KBM-7 (cell line): ENCODE measurements at regions not wholly inside any gene's neighbourhood (a gene's known extent, or its start where the extent isn't known, plus 50 kb on each side); places are given as distances from the start of the nearest gene placed in this dataset.
"Not testable (repeated sequence)": the region's sequence is repeated elsewhere in the genome, so short reads cannot be mapped to it uniquely, and the experiment has no call there.

Experiments
- DNase-seq: peaks from one replicate; pipeline ENCODE4 v3.0.0-alpha.2; 2015
- in situ Hi-C: fragments of 300-500 bp; cut with MboI; formaldehyde crosslinking; loops from 2 replicates; pipeline ENCODE4 v1.14.3; 2020; ENCODE audit warnings: low sequenced_read_pairs, low pct_unique_long_range_greater_than_20kb, mixed read lengths

GRCh38 chr14:88975926-88976325 is 151.5 kb downstream of the TTC8 start:
- in situ Hi-C loops: no loop called here

GRCh38 chr14:88980907-88981306 is 156.5 kb downstream of the TTC8 start:
- DNase-seq, in situ Hi-C loops: not testable (repeated sequence)

More at GRCh38 chr14:88975926-88976325, 151.5 kb downstream of the TTC8 start:
- no peak for DNase-seq

GRCh38 chr14:88981948-88982347 is 157.5 kb downstream of the TTC8 start:
- in situ Hi-C loops: no loop called here

GRCh38 chr14:88983755-88984154 is 159.3 kb downstream of the TTC8 start:
- in situ Hi-C loops: no loop called here
- DNase-seq: no peak

More at GRCh38 chr14:88981948-88982347, 157.5 kb downstream of the TTC8 start:
- no peak for DNase-seq

GRCh38 chr14:88985654-88986053 is 161.2 kb downstream of the TTC8 start:
- in situ Hi-C loops: no loop called here
- no peak for DNase-seq

GRCh38 chr14:88986146-88986841 is 161.8 kb downstream of the TTC8 start:
- in situ Hi-C loops: no loop called here
- no peak for DNase-seq

GRCh38 chr14:88986908-88987307 is 162.5 kb downstream of the TTC8 start:
- DNase-seq, in situ Hi-C loops: not testable (repeated sequence)

- in situ Hi-C loops: no loop called here
- no peak for DNase-seq
Measured at GRCh38 chr14:88987516-88987915, 163.1 kb downstream of the TTC8 start.

- no peak for DNase-seq
- in situ Hi-C loops: no loop called here
Measured at GRCh38 chr14:88989911-88990310, 165.5 kb downstream of the TTC8 start.

GRCh38 chr14:88990856-88991255 is 166.4 kb downstream of the TTC8 start:
- in situ Hi-C loops: no loop called here
- DNase-seq: peak; percentile 24

- in situ Hi-C loops: no loop called here
- no peak for DNase-seq
Measured at GRCh38 chr14:88992011-88992410, 167.6 kb downstream of the TTC8 start.

- DNase-seq: no peak
- in situ Hi-C loops: no loop called here
Measured at GRCh38 chr14:88993946-88994345, 169.5 kb downstream of the TTC8 start.

- no peak for DNase-seq
- in situ Hi-C loops: no loop called here
Measured at GRCh38 chr14:88995437-88996198, 171.2 kb downstream of the TTC8 start.

- in situ Hi-C loops: no loop called here
- DNase-seq: no peak
Measured at GRCh38 chr14:88998027-88998426, 173.6 kb downstream of the TTC8 start.

GRCh38 chr14:88999137-88999536 is 174.7 kb downstream of the TTC8 start:
- in situ Hi-C loops: no loop called here
- DNase-seq: no peak

- DNase-seq: peak; percentile 88
- in situ Hi-C loops: no loop called here
Measured at GRCh38 chr14:89000007-89000942, 175.8 kb downstream of the TTC8 start.

- DNase-seq: peak; percentile 18
- in situ Hi-C loops: no loop called here
Measured at GRCh38 chr14:89004166-89004565, 179.7 kb downstream of the TTC8 start.

GRCh38 chr14:89007906-89008305 is 183.5 kb downstream of the TTC8 start:
- in situ Hi-C loops: no loop called here
- DNase-seq: no peak
